Epidermal melanocyte (primary cell): ENCODE measurements at regions not wholly inside any gene's neighbourhood (a gene's known extent, or its start where the extent isn't known, plus 50 kb on each side); places are given as distances from the start of the nearest gene placed in this dataset.

Experiments
- DNase-seq: peaks from one replicate; pipeline ENCODE4 v3.0.0; 2011; ENCODE audit warnings: low spot score; ENCODE audit not compliant: insufficient read length

GRCh38 chr9:27625751-27626150 lies 52.5 kb upstream of the C9orf72 start:
- no peak for DNase-seq

- DNase-seq, result no peak
Observed at GRCh38 chr9:27626244-27627187, 53.2 kb upstream of the C9orf72 start.

- DNase-seq, result no peak
Observed at GRCh38 chr9:27627188-27627564, 53.9 kb upstream of the C9orf72 start.

GRCh38 chr9:27628311-27628710 lies 55.0 kb upstream of the C9orf72 start:
- DNase-seq, result no peak

GRCh38 chr9:27629425-27629824 lies 56.1 kb upstream of the C9orf72 start:
- DNase-seq, result no peak

GRCh38 chr9:27632254-27632653 lies 59.0 kb upstream of the C9orf72 start:
- DNase-seq, result no peak

GRCh38 chr9:27633764-27634163 lies 60.5 kb upstream of the C9orf72 start:
- no peak for DNase-seq

- no peak for DNase-seq
Observed at GRCh38 chr9:27634879-27635278, 61.6 kb upstream of the C9orf72 start.

- no peak for DNase-seq
Observed at GRCh38 chr9:27638716-27639115, 65.4 kb upstream of the C9orf72 start.

GRCh38 chr9:27645161-27645840 lies 72.0 kb upstream of the C9orf72 start:
- DNase-seq, result no peak

- no peak for DNase-seq
Observed at GRCh38 chr9:27653246-27653645, 80.0 kb upstream of the C9orf72 start.

- DNase-seq, result no peak
Observed at GRCh38 chr9:27653957-27654356, 80.7 kb upstream of the C9orf72 start.

GRCh38 chr9:27654629-27655285 lies 81.5 kb upstream of the C9orf72 start:
- no peak for DNase-seq

- DNase-seq, result no peak
Observed at GRCh38 chr9:27655441-27655840, 82.2 kb upstream of the C9orf72 start.

- no peak for DNase-seq
Observed at GRCh38 chr9:27659001-27659400, 85.7 kb upstream of the C9orf72 start.

- DNase-seq, result no peak
Observed at GRCh38 chr9:27659571-27659970, 86.3 kb upstream of the C9orf72 start.

- DNase-seq, result no peak
Observed at GRCh38 chr9:27660148-27660547, 86.9 kb upstream of the C9orf72 start.

- DNase-seq, result no peak
Observed at GRCh38 chr9:27663526-27663925, 90.2 kb upstream of the C9orf72 start.

- no peak for DNase-seq
Observed at GRCh38 chr9:27664121-27664779, 91.0 kb upstream of the C9orf72 start.

GRCh38 chr9:27665136-27665535 lies 91.9 kb upstream of the C9orf72 start:
- no peak for DNase-seq

- DNase-seq, result no peak
Observed at GRCh38 chr9:27668280-27668679, 95.0 kb upstream of the C9orf72 start.

- no peak for DNase-seq
Observed at GRCh38 chr9:27671636-27672035, 98.4 kb upstream of the C9orf72 start.
